H1 (cell line): ENCODE measurements at regions not wholly inside any gene's neighbourhood (a gene's known extent, or its start where the extent isn't known, plus 50 kb on each side); places are given as distances from the start of the nearest gene placed in this dataset.

Source experiments
- CTCF ChIA-PET: fragments of 300-600 bp; sonication (Branson Sonifier 250); formaldehyde crosslinking; loops from one replicate; lab custom pipeline; 2021; ENCODE audit not compliant: partially characterized antibody; lab: Charles Lee
- POLR2A ChIA-PET: fragments of 300-600 bp; sonication (Branson Sonifier 250); formaldehyde crosslinking; loops from one replicate; lab custom pipeline; 2021; ENCODE audit warnings: inconsistent platforms; ENCODE audit not compliant: partially characterized antibody; lab: Charles Lee
- DNase-seq, 2 experiments: peaks; one replicate each; pipeline versions ENCODE4 v3.0.0 to v3.0.0-alpha.2; 2010 to 2022; ENCODE audit warnings: low spot score in 2 of 2, low read depth in 1 of 2, mixed read lengths in 1 of 2
- FAIRE-seq: peaks from 2 replicates; lab custom pipeline; 2011; peaks lifted over from hg19 to GRCh38; lab: Jason Lieb, UNC
- H2AFZ ChIP-seq: 2 replicates; pipeline ENCODE4 v1.8.1; 2012; ENCODE audit warnings: low read length, inconsistent platforms
- H2AK5ac ChIP-seq: 2 replicates; pipeline ENCODE4 v1.6.1; 2013; ENCODE audit warnings: low read depth, low read length
- H2BK120ac ChIP-seq: replicated peaks from 2 replicates; pipeline ENCODE3; 2013; ENCODE audit warnings: low read depth, low read length, inconsistent platforms
- H2BK12ac ChIP-seq: 2 replicates; pipeline ENCODE4 v1.6.1; 2013; ENCODE audit warnings: low read depth, low read length
- H2BK15ac ChIP-seq: 2 replicates; pipeline ENCODE4 v1.6.1; 2013; ENCODE audit warnings: low read length
- H2BK20ac ChIP-seq: 2 replicates; pipeline ENCODE4 v1.6.1; 2013; ENCODE audit warnings: low read length
- H2BK5ac ChIP-seq: 2 replicates; pipeline ENCODE4 v1.6.1; 2013; ENCODE audit warnings: low read depth, low read length
- H3K14ac ChIP-seq: 2 replicates; pipeline ENCODE4 v1.6.1; 2013; ENCODE audit warnings: inconsistent platforms; ENCODE audit not compliant: insufficient read length
- H3K18ac ChIP-seq: 2 replicates; pipeline ENCODE4 v1.6.1; 2013; ENCODE audit warnings: low read length; ENCODE audit errors: extremely low read depth
- H3K23ac ChIP-seq: 2 replicates; pipeline ENCODE4 v1.6.1; 2013; ENCODE audit warnings: inconsistent platforms; ENCODE audit not compliant: insufficient read length
- H3K23me2 ChIP-seq: 2 replicates; pipeline ENCODE4 v1.6.1; 2013; ENCODE audit warnings: low read depth, low read length
- H3K27ac ChIP-seq: 2 replicates; pipeline ENCODE4 v1.6.1; 2011; ENCODE audit warnings: low read depth, low read length, inconsistent platforms
- H3K27me3 ChIP-seq, 4 experiments: replicated peaks in 1 of 4; 1 replicate in 1 of 4; 2 replicates in 3 of 4; pipeline versions ENCODE4 v1.6.1 to v1.8.1; 2011 to 2013; ENCODE audit warnings: low read length in 3 of 4, mild to moderate bottlenecking in 3 of 4, inconsistent platforms in 2 of 4, mixed read lengths in 2 of 4, moderate library complexity in 1 of 4; ENCODE audit not compliant: control insufficient read depth in 3 of 4, insufficient read depth in 3 of 4; ENCODE audit errors: extremely low read depth in 1 of 4
- H3K36me3 ChIP-seq, 4 experiments: 2 replicates each; pipeline versions ENCODE4 v1.6.1 to v1.8.1; 2011 to 2013; ENCODE audit warnings: mild to moderate bottlenecking in 4 of 4, low read length in 3 of 4, moderate library complexity in 2 of 4, control low read depth in 1 of 4, inconsistent platforms in 1 of 4; ENCODE audit not compliant: insufficient read depth in 4 of 4, control insufficient read depth in 2 of 4
- H3K4ac ChIP-seq: replicated peaks from 2 replicates; pipeline ENCODE3; 2013; ENCODE audit warnings: low read length, low read depth, mixed read lengths, inconsistent platforms; ENCODE audit not compliant: insufficient read length
- H3K4me1 ChIP-seq, 4 experiments: replicated peaks in 1 of 4; 1 replicate in 1 of 4; 2 replicates in 3 of 4; pipeline versions ENCODE4 v1.6.1 to v1.8.1; 2011 to 2013; ENCODE audit warnings: low read length in 3 of 4, inconsistent platforms in 2 of 4, mixed read lengths in 1 of 4; ENCODE audit not compliant: insufficient read depth in 4 of 4, control insufficient read depth in 3 of 4
- H3K4me2 ChIP-seq, 2 experiments: 2 replicates each; pipeline versions ENCODE4 v1.6.1 to v1.8.1; 2011 to 2013; ENCODE audit warnings: low read depth in 2 of 2, low read length in 2 of 2, control low read depth in 1 of 2, inconsistent platforms in 1 of 2, mild to moderate bottlenecking in 1 of 2; ENCODE audit not compliant: insufficient read depth in 1 of 2
- H3K4me3 ChIP-seq, 4 experiments: fragments of 200-600, 300-600 bp in 1 of 4; sonication (generic), shearing (Covaris generic), sonication (Bioruptor Twin) in 1 of 4; 2 replicates each; pipeline versions ENCODE4 v1.5.1 to v1.8.1; 2011 to 2016; ENCODE audit warnings: low read length in 4 of 4, low read depth in 3 of 4, control low read depth in 2 of 4, inconsistent platforms in 2 of 4, mild to moderate bottlenecking in 2 of 4, mixed read lengths in 1 of 4, moderate library complexity in 1 of 4; ENCODE audit not compliant: insufficient read depth in 2 of 4; ENCODE audit errors: extremely low read depth in 1 of 4
- H3K56ac ChIP-seq: replicated peaks from 2 replicates; pipeline ENCODE3; 2013; ENCODE audit warnings: low read depth, mild to moderate bottlenecking, mixed read lengths, low read length, inconsistent platforms; ENCODE audit not compliant: insufficient read length
- H3K79me1 ChIP-seq: 2 replicates; pipeline ENCODE4 v1.6.1; 2013; ENCODE audit warnings: low read depth, low read length, control low read depth
- H3K79me2 ChIP-seq, 2 experiments: 2 replicates each; pipeline versions ENCODE4 v1.6.1 to v1.8.1; 2012 to 2013; ENCODE audit warnings: low read length in 2 of 2, mild to moderate bottlenecking in 2 of 2, inconsistent platforms in 1 of 2; ENCODE audit not compliant: insufficient read depth in 2 of 2, control insufficient read depth in 1 of 2
- H3K9ac ChIP-seq, 4 experiments: replicated peaks in 1 of 4; 1 replicate in 1 of 4; 2 replicates in 3 of 4; pipeline versions ENCODE4 v1.6.1 to v1.8.1; 2011 to 2013; ENCODE audit warnings: low read depth in 3 of 4, low read length in 3 of 4, control low read depth in 2 of 4, mild to moderate bottlenecking in 2 of 4, moderate library complexity in 2 of 4, inconsistent platforms in 1 of 4; ENCODE audit errors: extremely low read depth in 1 of 4
- H3K9me3 ChIP-seq, 2 experiments: 2 replicates each; pipeline versions ENCODE4 v1.6.1 to v1.8.1; 2012 to 2013; ENCODE audit warnings: mild to moderate bottlenecking in 2 of 2, moderate library complexity in 2 of 2, control low read depth in 1 of 2, inconsistent platforms in 1 of 2, low read depth in 1 of 2, low read length in 1 of 2, mixed read lengths in 1 of 2; ENCODE audit not compliant: insufficient read depth in 2 of 2
- H4K20me1 ChIP-seq, 2 experiments: replicated peaks in 1 of 2; 2 replicates each; pipeline versions ENCODE3 to v1.8.1; 2011 to 2013; ENCODE audit warnings: inconsistent platforms in 2 of 2, low read length in 2 of 2, mild to moderate bottlenecking in 1 of 2; ENCODE audit not compliant: insufficient read depth in 2 of 2, control insufficient read depth in 1 of 2
- H4K5ac ChIP-seq: 2 replicates; pipeline ENCODE4 v1.6.1; 2013; ENCODE audit warnings: low read length, low read depth, mixed read lengths, inconsistent platforms; ENCODE audit not compliant: insufficient read length
- H4K8ac ChIP-seq: 2 replicates; pipeline ENCODE4 v1.8.0; 2013; ENCODE audit warnings: mild to moderate bottlenecking, moderate library complexity, low read length, inconsistent platforms; ENCODE audit not compliant: insufficient read depth; ENCODE audit errors: extremely low read depth
- H4K91ac ChIP-seq: replicated peaks from 2 replicates; pipeline ENCODE3; 2013; ENCODE audit warnings: low read length, mixed read lengths, inconsistent platforms; ENCODE audit not compliant: insufficient read length
- BACH1 ChIP-seq: IDR thresholded peaks from 2 replicates; pipeline ENCODE4 v1.6.1; 2012; ENCODE audit warnings: low read length, improper control_type of control experiment
- BRCA1 ChIP-seq: IDR thresholded peaks from 2 replicates; pipeline ENCODE4 v1.6.1; 2012; ENCODE audit warnings: low read depth, low read length, improper control_type of control experiment
- CBX5 ChIP-seq: fragments of 300-800, 300-1000 bp; sonication (generic); IDR thresholded peaks from 2 replicates; pipeline ENCODE4 v1.7.1; 2016; ENCODE audit warnings: antibody characterized with exemption, low read length, low read depth
- CBX8 ChIP-seq: fragments of 300-800, 300-1000 bp; sonication (generic); IDR thresholded peaks from 2 replicates; pipeline ENCODE4 v1.7.1; 2016; ENCODE audit warnings: low read depth, low read length, borderline replicate concordance
- FOSL1 ChIP-seq: IDR thresholded peaks from 2 replicates; pipeline ENCODE4 v1.6.1; 2011; ENCODE audit warnings: mild to moderate bottlenecking, low read depth, low read length, moderate library complexity; ENCODE audit not compliant: insufficient read depth
- GABPA ChIP-seq: IDR thresholded peaks from 2 replicates; pipeline ENCODE4 v1.6.1; 2011; ENCODE audit warnings: mild to moderate bottlenecking, low read length, moderate library complexity, borderline replicate concordance; ENCODE audit not compliant: insufficient read depth
- JUN ChIP-seq: IDR thresholded peaks from 2 replicates; pipeline ENCODE4 v1.6.1; 2011; ENCODE audit warnings: low read depth, mild to moderate bottlenecking, improper control_type of control experiment, low read length
- KDM4A ChIP-seq: IDR thresholded peaks from one replicate; pipeline ENCODE4 v1.7.1; 2012; ENCODE audit warnings: low read depth, mild to moderate bottlenecking, moderate library complexity, low read length, inconsistent platforms; ENCODE audit not compliant: severe bottlenecking
- NANOG ChIP-seq: IDR thresholded peaks from 2 replicates; pipeline ENCODE4 v1.6.1; 2011; ENCODE audit warnings: low read length, low read depth, mild to moderate bottlenecking, inconsistent platforms; ENCODE audit not compliant: insufficient read depth, poor library complexity, severe bottlenecking
- NRF1 ChIP-seq: IDR thresholded peaks from 2 replicates; pipeline ENCODE4 v1.6.1; 2011; ENCODE audit warnings: mild to moderate bottlenecking, low read depth, low read length, improper control_type of control experiment
- PHF8 ChIP-seq: fragments of 200-600 bp; sonication (generic); conservative IDR thresholded peaks from 2 replicates; pipeline ENCODE4 v1.7.1; 2012; ENCODE audit warnings: low read depth, mild to moderate bottlenecking, inconsistent platforms, low read length, moderate library complexity
- RNF2 ChIP-seq: fragments of 200-900, 300-1000 bp; sonication (generic); IDR thresholded peaks from 2 replicates; pipeline ENCODE4 v1.7.1; 2016; ENCODE audit warnings: borderline replicate concordance, low read depth, mild to moderate bottlenecking, antibody characterized with exemption, low read length; ENCODE audit not compliant: poor library complexity, severe bottlenecking; ENCODE audit errors: missing control alignments
- SP1 ChIP-seq: IDR thresholded peaks from 2 replicates; pipeline ENCODE4 v1.6.1; 2011; ENCODE audit warnings: low read depth, low read length
- SP4 ChIP-seq: IDR thresholded peaks from 2 replicates; pipeline ENCODE4 v1.6.1; 2012; ENCODE audit warnings: low read length, inconsistent platforms
- TBP ChIP-seq: IDR thresholded peaks from 2 replicates; pipeline ENCODE4 v1.6.1; 2011; ENCODE audit warnings: low read depth, low read length, improper control_type of control experiment
- WGBS, 2 experiments: shearing (Covaris generic) in 1 of 2; methylation state at CpG; one replicate each; pipeline versions ENCODE4 v1.1.6 to v1.1.7; 2013 to 2015; ENCODE audit warnings: low lambda C conversion rate in 2 of 2, mixed read lengths in 2 of 2, inconsistent platforms in 1 of 2, low coverage in 1 of 2, missing lambda C conversion rate in 1 of 2; ENCODE audit not compliant: insufficient replicate concordance in 2 of 2, insufficient coverage in 1 of 2, insufficient read length in 1 of 2; ENCODE audit errors: extremely low coverage in 1 of 2, missing lambda C conversion rate in 1 of 2; 5-methylcytosine and 5-hydroxymethylcytosine counted together

- Histone ChIP-seq H2BK15ac (no peak overlapping the region), H2BK5ac (no peak overlapping the region), H3K18ac (no peak overlapping the region), H3K4me3 (no peak overlapping the region), H3K79me2 (no peaks in the 10 kb centered on the region), H3K36me3 (no peaks in the 10 kb centered on the region), H3K4ac (peak overlapping the region; percentile 55), H2AFZ (no peak overlapping the region), H3K14ac (no peak overlapping the region), H4K8ac (no peak overlapping the region), H3K9ac (no peak overlapping the region; a peak in 1 of 7 replicates), H4K20me1 (peaks cover 0 to 2% of the 10 kb centered on the region in 2 experiments), H2BK12ac (no peak overlapping the region; the same call in 1 of the 2 replicates), H3K56ac (no peak overlapping the region), H3K23me2 (no peaks in the 10 kb centered on the region), H2AK5ac (no peak overlapping the region), H4K91ac (no peak overlapping the region), H3K9me3 (no peaks in the 10 kb centered on the region), H3K4me1 (no peaks in the 10 kb centered on the region), H3K27me3 (no peaks in the 10 kb centered on the region), H3K4me2 (no peak overlapping the region), H3K27ac (no peak overlapping the region), H4K5ac (no peak overlapping the region), H2BK20ac (no peak overlapping the region), H3K23ac (no peak overlapping the region), H3K79me1 (no peaks in the 10 kb centered on the region), H2BK120ac (no peak overlapping the region)
- DNase-seq (no peak), FAIRE-seq (no peak)
- WGBS, 2 experiments: 86% methylated on average over 8 of the region's 8 CpGs; no CpG with 5 or more reads in 1 of the 2 experiments
- CTCF ChIA-PET: interaction anchor here (0.6 to 1.1 kb wide), 4 partner anchors 28 to 480 kb away, joined by 3 to 5 read pairs (median 3); no protein-coding TSS in a partner anchor
- POLR2A ChIA-PET: no interaction called here
- TF ChIP-seq NRF1 (no peak), JUN (no peak), CBX5 (no peak), KDM4A (no peak), RNF2 (no peak), FOSL1 (no peak), TBP (no peak), SP4 (no peak), SP1 (no peak), NANOG (no peak), BACH1 (no peak), CBX8 (no peak), BRCA1 (no peak), PHF8 (no peak), GABPA (no peak)
Measured at GRCh38 chr10:130781206-130781605, 530.3 kb downstream of the TCERG1L start.
